ENCODE measurements at regions not wholly inside any gene's neighbourhood (a gene's known extent, or its start where the extent isn't known, plus 50 kb on each side); places are given as distances from the start of the nearest gene placed in this dataset.

DNA sequence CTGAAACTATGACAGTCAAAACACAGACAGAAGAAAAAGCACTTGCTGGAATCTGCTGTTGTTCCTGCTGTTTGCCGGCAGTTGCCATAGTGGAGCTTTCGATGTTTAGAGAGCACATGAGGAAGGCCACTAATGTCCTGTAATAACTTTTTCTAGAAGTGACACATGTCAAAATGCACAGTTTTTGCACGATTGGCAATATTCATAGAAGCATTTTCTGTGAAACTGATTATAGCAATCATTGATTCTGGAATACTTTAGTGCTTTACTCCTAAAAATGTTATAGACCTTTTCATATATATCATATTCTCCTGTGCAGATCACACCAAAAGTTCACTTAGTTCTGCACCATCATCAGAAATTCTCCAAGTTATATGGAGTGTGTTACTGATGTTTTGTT is 407.0 kb upstream of the SOX9 start:
- H3K36me3 ChIP-seq (ENCODE audit: insufficient read depth) = no peaks in the 10 kb centered on the region
- DNase-seq (ENCODE audit: extremely low spot score) = no peak
- H3K4me1 ChIP-seq (ENCODE audit: insufficient read depth) = no peaks in the 10 kb centered on the region
- WGBS = 73% methylated on average over 3 of the region's 3 CpGs
- no peak overlapping the region for H3K27ac ChIP-seq (ENCODE audit: low read depth)
- no peak overlapping the region for H3K4me3 ChIP-seq (ENCODE audit: low read depth, low read length)

DNA sequence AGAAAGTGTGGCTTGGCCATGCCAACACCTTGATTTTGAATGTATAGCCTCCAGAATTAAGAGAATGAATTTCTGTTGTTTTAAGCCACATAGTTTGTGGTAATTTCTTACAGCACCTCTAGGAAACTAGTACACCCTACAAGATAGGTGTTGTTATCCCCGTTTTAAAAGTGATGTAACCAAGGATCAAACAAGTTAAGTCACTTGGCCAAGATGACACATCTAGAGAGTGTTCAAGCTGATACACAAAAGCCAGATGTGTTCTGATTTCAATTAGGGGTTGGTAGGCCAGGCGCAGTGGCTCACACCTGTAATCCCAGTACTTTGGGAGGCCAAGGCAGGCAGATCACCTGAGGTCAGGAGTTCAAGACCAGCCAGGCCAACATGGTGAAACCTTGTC is 396.5 kb upstream of the SOX9 start:
- Histone ChIP-seq H3K36me3 (ENCODE audit: insufficient read depth) (no peaks in the 10 kb centered on the region), H3K4me3 (ENCODE audit: low read depth, low read length) (no peak overlapping the region), H3K4me1 (ENCODE audit: insufficient read depth) (no peaks in the 10 kb centered on the region), H3K27ac (ENCODE audit: low read depth) (no peak overlapping the region)
- DNase-seq (ENCODE audit: extremely low spot score) = no peak
- 85% methylated on average over 2 of the region's 2 CpGs for WGBS

DNA sequence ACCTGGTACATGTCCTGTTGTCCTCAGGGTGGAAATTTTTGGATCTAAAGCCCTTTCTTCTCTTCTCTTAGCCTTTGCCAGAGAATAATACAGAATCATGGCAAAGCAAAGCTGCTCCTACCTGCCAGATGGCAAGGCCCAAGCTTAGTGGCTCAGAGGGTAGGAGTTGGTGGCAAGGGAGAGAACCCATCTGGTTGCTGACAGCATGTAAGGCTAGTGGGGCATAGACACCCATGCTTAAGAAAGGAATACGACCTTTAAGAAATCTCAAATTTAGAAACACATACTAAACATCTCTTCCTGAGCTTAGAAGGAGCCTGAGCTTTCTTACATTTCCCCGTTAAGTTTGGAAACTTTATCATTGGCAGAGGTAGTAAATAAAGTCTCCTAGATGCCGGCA is 395.0 kb upstream of the SOX9 start:
- DNase-seq (ENCODE audit: extremely low spot score) = no peak
- no peaks in the 10 kb centered on the region for H3K36me3 ChIP-seq (ENCODE audit: insufficient read depth)
- H3K4me3 ChIP-seq (ENCODE audit: low read depth, low read length) = no peak overlapping the region
- H3K27ac ChIP-seq (ENCODE audit: low read depth) = no peak overlapping the region
- H3K4me1 ChIP-seq (ENCODE audit: insufficient read depth) = no peaks in the 10 kb centered on the region
- WGBS = 52% methylated on average over 3 of the region's 3 CpGs

DNA sequence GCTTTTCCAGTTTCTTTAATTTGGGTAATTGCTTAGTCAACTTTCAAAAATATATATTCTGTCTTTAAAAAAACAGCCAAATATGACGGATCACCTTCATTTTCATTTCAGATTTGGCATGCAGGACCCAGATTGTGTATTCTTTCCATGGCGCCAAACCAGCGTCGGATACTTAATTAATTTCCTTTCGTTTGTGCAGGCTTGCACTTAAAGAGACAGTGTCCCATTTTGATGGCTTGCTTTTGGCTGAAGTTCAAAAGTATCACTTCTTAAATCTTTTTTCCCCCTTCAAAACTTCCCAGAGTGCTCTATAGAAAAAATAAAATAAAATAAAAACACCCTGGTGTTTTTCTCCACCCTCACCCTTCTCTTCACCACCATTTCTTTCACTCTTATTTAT is 394.5 kb upstream of the SOX9 start:
- no peaks in the 10 kb centered on the region for H3K36me3 ChIP-seq (ENCODE audit: insufficient read depth)
- no peak overlapping the region for H3K27ac ChIP-seq (ENCODE audit: low read depth)
- no peaks in the 10 kb centered on the region for H3K4me1 ChIP-seq (ENCODE audit: insufficient read depth)
- no peak overlapping the region for H3K4me3 ChIP-seq (ENCODE audit: low read depth, low read length)
- DNase-seq (ENCODE audit: extremely low spot score) = no peak
- WGBS = 35% methylated on average over 5 of the region's 5 CpGs

DNA sequence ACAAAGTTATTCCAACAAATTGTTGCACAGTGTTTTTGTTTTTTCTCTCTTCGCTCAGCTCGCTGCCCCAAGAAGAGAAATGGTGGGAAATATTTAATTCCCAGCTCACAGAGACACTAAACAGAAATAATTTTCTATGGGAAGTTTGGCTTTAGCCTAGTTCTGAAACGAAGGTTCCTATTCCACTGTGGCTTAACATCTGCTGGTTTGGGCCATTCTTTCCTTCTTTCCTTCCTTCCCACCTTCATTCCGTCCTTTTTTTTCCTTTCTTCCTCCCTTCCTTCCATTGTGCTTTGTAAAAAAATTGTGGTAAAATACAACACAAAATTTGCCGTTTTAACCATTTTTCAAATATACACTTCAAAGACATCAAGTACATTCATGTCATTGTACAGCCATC is 393.5 kb upstream of the SOX9 start:
- no peaks in the 10 kb centered on the region for H3K36me3 ChIP-seq (ENCODE audit: insufficient read depth)
- no peaks in the 10 kb centered on the region for H3K4me1 ChIP-seq (ENCODE audit: insufficient read depth)
- no peak overlapping the region for H3K27ac ChIP-seq (ENCODE audit: low read depth)
- 87% methylated on average over 5 of the region's 5 CpGs for WGBS
- no peak for DNase-seq (ENCODE audit: extremely low spot score)
- no peak overlapping the region for H3K4me3 ChIP-seq (ENCODE audit: low read depth, low read length)

DNA sequence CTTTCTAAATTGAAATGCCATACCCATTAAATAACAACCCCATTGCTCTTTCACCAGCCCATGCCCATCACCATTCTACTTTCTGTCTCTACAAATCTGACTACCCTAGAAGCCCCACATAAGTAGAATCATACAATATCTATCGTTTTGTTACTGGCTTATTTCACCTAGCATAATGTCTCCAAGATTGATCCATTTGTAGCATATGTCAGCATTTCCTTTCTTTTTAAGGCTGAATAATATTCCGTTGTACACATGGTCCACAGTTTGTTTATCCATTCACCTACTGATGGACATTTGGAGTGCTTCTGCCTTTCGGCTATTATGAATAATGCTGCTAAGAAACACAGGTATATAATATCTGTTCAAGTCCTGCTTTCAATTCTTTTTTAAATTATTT is 393.1 kb upstream of the SOX9 start:
- DNase-seq (ENCODE audit: extremely low spot score) = no peak

DNA sequence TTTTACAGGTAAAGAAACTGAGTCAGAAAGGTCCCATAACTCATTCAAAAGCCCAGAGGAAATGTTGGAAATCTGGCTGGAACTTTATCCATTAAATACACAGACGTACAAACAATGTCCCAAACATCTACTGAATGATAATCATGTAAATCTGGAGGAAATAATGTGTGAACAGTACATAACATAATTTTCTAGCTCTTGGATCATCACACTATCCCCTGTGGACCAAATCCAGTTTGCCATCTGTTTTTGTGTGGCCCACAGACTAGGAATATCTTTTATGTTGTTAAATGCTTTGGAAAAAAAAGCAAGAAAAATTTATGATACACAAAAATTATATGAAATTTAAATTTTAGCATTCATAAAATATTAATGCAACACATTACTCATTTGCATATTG is 389.9 kb upstream of the SOX9 start:
- no peak overlapping the region for H3K4me3 ChIP-seq (ENCODE audit: low read depth, low read length)
- WGBS = 73% methylated on average over 1 of the region's 1 CpG
- H3K4me1 ChIP-seq (ENCODE audit: insufficient read depth) = no peaks in the 10 kb centered on the region
- H3K27ac ChIP-seq (ENCODE audit: low read depth) = no peak overlapping the region
- no peaks in the 10 kb centered on the region for H3K36me3 ChIP-seq (ENCODE audit: insufficient read depth)
- no peak for DNase-seq (ENCODE audit: extremely low spot score)

More for the DNA sequence above, 393.1 kb upstream of the SOX9 start:
- no peak overlapping the region for H3K4me3 ChIP-seq (ENCODE audit: low read depth, low read length)
- no peaks in the 10 kb centered on the region for H3K36me3 ChIP-seq (ENCODE audit: insufficient read depth)
- WGBS = 94% methylated on average over 3 of the region's 3 CpGs
- H3K27ac ChIP-seq (ENCODE audit: low read depth) = no peak overlapping the region
- H3K4me1 ChIP-seq (ENCODE audit: insufficient read depth) = no peaks in the 10 kb centered on the region

DNA sequence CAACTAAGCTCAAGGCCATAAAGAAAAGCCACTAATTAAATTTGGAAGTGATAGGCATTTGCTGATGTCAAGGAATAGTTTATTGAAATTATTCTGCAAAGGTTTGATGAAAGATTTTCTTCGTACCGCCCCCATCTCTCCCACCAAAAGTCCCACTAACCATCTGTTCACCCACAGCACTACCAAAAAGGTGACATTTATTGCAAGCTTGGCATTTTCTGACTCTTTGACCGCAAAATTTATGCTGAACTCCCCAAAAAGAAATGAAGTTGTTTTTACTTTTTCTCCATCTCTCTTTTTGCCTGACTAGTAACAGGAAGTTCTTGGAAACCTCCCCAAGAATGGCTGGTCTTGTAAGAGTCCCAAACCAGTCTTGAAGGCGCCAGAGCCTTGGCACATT is 384.9 kb upstream of the SOX9 start:
- 72% methylated on average over 4 of the region's 4 CpGs for WGBS
- no peaks in the 10 kb centered on the region for H3K36me3 ChIP-seq (ENCODE audit: insufficient read depth)
- H3K27ac ChIP-seq (ENCODE audit: low read depth) = no peak overlapping the region
- DNase-seq (ENCODE audit: extremely low spot score) = no peak
- H3K4me3 ChIP-seq (ENCODE audit: low read depth, low read length) = no peak overlapping the region
- no peaks in the 10 kb centered on the region for H3K4me1 ChIP-seq (ENCODE audit: insufficient read depth)

DNA sequence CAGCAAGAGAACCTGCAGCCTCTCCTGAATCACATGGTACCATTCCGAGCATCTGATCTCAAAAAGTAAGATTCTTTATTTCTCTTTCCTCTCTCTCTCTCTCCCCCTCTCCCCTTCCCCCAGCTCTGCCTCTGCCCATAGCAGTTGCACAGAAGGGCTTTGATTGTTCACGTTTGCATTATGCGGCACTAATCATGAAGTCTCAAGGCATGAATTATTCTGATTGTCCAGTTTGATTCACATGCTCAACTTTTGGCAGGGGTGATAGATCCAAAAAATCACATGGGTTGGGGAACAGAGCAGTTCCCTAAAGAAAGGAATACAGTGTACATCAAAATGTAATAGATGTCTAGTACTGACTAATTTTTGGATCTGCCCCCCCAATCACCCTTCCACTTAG is 380.0 kb upstream of the SOX9 start:
- H3K4me1 ChIP-seq (ENCODE audit: insufficient read depth) = no peaks in the 10 kb centered on the region
- 84% methylated on average over 3 of the region's 3 CpGs for WGBS

DNA sequence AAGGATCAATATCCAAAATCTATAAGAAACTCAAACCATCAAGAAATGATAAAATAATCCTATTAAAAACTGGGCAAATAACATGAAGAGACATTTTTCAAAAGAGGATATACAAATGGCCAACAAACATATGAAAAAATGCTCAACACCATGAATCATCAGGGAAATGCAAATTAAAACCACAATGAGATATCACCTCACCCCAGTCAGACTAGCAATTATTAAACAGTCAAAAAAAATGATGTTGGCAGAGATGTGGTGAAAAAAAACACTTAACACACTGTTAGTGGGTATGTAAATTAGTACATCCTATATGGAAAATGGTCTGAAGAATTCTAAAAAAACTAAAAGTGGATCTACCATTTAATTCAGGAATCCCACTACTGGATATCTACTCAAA is 379.0 kb upstream of the SOX9 start:
- no peaks in the 10 kb centered on the region for H3K36me3 ChIP-seq (ENCODE audit: insufficient read depth)
- no peak for DNase-seq (ENCODE audit: extremely low spot score)
- no peaks in the 10 kb centered on the region for H3K4me1 ChIP-seq (ENCODE audit: insufficient read depth)
- no peak overlapping the region for H3K27ac ChIP-seq (ENCODE audit: low read depth)
- no peak overlapping the region for H3K4me3 ChIP-seq (ENCODE audit: low read depth, low read length)

More for the DNA sequence above, 380.0 kb upstream of the SOX9 start:
- Histone ChIP-seq H3K27ac (ENCODE audit: low read depth) (no peak overlapping the region), H3K4me3 (ENCODE audit: low read depth, low read length) (no peak overlapping the region), H3K36me3 (ENCODE audit: insufficient read depth) (no peaks in the 10 kb centered on the region)
- DNase-seq (ENCODE audit: extremely low spot score) = no peak

DNA sequence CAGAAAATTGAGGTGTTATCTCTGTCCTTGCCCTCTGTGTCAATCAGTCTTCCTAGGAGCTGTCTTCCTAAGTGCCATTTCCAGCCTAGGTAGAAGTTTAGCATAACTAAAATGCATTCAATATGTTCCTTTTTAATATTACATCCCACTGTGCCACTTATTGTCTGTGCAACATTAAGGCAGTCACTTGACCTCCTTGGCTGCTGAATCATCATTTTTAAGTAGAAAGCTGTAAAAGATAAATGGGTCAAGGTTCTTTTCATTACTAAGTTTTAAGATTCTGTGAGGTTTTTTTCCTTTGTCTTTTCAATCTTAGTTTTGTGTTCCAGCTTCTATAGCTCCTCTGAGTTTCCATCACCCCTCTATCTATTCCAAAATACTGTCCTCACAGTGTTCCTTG is 371.9 kb upstream of the SOX9 start:
- H3K27ac ChIP-seq (ENCODE audit: low read depth) = no peak overlapping the region
- no peaks in the 10 kb centered on the region for H3K36me3 ChIP-seq (ENCODE audit: insufficient read depth)
- no peak overlapping the region for H3K4me3 ChIP-seq (ENCODE audit: low read depth, low read length)
- no peak for DNase-seq (ENCODE audit: extremely low spot score)
- H3K4me1 ChIP-seq (ENCODE audit: insufficient read depth) = no peaks in the 10 kb centered on the region

DNA sequence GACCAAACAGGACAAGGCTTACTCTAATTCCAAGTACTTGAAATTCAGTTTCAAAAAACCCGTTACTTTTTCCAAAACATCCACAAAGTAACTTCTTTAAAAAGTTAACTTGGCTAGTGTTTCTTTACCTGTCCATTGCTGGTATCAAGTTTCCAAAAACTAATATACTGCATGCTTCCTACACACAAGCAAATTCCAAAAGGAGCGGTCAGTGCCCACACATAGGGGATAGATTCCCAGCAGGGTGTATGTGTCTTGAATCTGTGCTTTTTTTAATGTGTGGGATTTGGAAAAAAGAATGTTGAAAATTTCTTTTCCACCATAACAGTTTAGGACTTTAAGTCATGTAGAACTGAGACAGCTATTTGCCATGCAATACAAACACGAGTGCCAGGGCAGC is 367.8 kb upstream of the SOX9 start:
- Histone ChIP-seq H3K4me3 (ENCODE audit: low read depth, low read length) (no peak overlapping the region), H3K27ac (ENCODE audit: low read depth) (no peak overlapping the region), H3K36me3 (ENCODE audit: insufficient read depth) (no peaks in the 10 kb centered on the region), H3K4me1 (ENCODE audit: insufficient read depth) (no peaks in the 10 kb centered on the region)
- 69% methylated on average over 3 of the region's 3 CpGs for WGBS
- DNase-seq (ENCODE audit: extremely low spot score) = no peak

DNA sequence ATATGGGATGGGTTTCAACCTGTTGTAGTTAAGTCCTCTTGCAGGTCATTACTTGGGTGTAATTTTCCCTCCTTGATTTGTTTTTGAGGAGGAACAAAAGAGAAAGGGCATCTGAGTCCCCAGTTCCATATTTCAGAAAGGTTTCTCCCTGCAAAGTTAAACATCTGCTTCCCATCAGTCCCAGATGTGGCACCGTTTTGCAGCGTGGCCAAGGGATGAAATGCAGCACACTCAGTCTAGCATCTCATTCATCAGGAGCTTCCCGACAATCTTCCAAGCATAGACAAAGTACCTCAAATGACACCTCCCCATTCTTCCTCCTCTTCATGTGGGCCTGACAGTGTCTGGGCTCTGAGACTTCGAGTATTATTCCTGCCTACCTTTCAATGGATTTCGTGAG is 363.7 kb upstream of the SOX9 start:
- Histone ChIP-seq H3K4me1 (ENCODE audit: insufficient read depth) (no peaks in the 10 kb centered on the region), H3K27ac (ENCODE audit: low read depth) (no peak overlapping the region), H3K36me3 (ENCODE audit: insufficient read depth) (no peaks in the 10 kb centered on the region), H3K4me3 (ENCODE audit: low read depth, low read length) (no peak overlapping the region)
- WGBS = 42% methylated on average over 5 of the region's 5 CpGs
- no peak for DNase-seq (ENCODE audit: extremely low spot score)

DNA sequence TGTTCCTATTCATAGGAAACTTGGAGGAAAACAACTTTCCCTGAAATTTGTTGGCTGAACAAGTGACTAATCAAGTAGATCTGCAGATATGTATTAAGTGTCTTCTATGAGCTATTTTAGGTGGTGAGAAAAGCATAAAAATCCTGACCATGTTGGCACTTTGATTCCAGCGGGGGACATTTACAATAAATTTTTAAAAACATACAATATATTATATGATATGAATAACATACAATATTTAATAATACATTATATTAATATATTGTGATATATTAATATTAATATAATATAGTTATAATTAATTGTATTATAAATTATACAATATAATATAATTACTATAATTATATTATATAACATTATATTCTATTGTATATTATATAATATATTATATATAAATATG is 362.9 kb upstream of the SOX9 start:
- no peak overlapping the region for H3K4me3 ChIP-seq (ENCODE audit: low read depth, low read length)
- DNase-seq (ENCODE audit: extremely low spot score) = no peak
- no peaks in the 10 kb centered on the region for H3K36me3 ChIP-seq (ENCODE audit: insufficient read depth)
- H3K27ac ChIP-seq (ENCODE audit: low read depth) = no peak overlapping the region
- no peaks in the 10 kb centered on the region for H3K4me1 ChIP-seq (ENCODE audit: insufficient read depth)
- WGBS = 96% methylated on average over 1 of the region's 1 CpG

DNA sequence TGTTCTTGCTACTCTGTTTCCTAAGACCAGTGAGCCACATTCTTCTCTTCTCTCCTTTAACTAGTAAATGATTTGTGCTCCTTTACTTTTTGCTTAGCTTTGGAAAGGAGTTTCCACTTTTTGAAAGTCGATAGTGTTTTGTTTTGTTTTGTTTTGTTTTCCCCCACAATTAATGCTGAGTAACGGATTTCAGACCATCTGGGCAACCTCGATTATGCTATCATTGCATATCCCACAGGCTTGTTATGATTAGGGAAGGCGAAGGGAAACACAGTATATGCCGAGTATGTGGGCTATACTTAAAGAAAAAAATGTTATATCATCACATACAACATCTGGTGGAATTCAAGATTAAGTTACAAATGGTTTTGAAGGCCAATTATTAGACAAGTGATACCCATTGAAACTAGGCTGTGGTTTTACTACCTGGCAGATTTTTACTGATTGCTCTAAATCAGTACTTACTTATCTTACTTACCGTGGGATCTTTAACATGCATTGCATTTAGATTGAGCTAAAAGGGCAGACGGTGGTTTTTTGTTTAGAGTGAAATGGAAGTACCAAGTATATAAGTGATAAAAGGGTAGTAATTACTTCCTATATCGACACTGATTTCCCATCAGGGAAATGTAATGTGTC is 361.3 kb upstream of the SOX9 start:
- no peak for DNase-seq (ENCODE audit: extremely low spot score)
- H3K4me1 ChIP-seq (ENCODE audit: insufficient read depth) = no peaks in the 10 kb centered on the region
- no peak overlapping the region for H3K4me3 ChIP-seq (ENCODE audit: low read depth, low read length)
- no peaks in the 10 kb centered on the region for H3K36me3 ChIP-seq (ENCODE audit: insufficient read depth)
- no peak overlapping the region for H3K27ac ChIP-seq (ENCODE audit: low read depth)
- WGBS = 41% methylated on average over 8 of the region's 8 CpGs

All from urinary bladder (tissue), 3 donors.